ENCODE measurements at regions not wholly inside any gene's neighbourhood (a gene's known extent, or its start where the extent isn't known, plus 50 kb on each side); places are given as distances from the start of the nearest gene placed in this dataset.
"Not testable (repeated sequence)": the region's sequence is repeated elsewhere in the genome, so short reads cannot be mapped to it uniquely, and the experiment has no call there.

- DNase-seq (ENCODE audit: low read depth): no peak
Measured at GRCh38 chr5:155700333-155700732, 626.6 kb upstream of the SGCD start.

- no peak for DNase-seq (ENCODE audit: low read depth)
Measured at GRCh38 chr5:155711882-155712281, 615.1 kb upstream of the SGCD start.

GRCh38 chr5:155714435-155714834, 612.5 kb upstream of the SGCD start:
- not testable (repeated sequence) for DNase-seq (ENCODE audit: low read depth)

- DNase-seq (ENCODE audit: low read depth): no peak
Measured at GRCh38 chr5:155726267-155726666, 600.7 kb upstream of the SGCD start.

GRCh38 chr5:155727512-155728145, 599.3 kb upstream of the SGCD start:
- no peak for DNase-seq (ENCODE audit: low read depth)

GRCh38 chr5:155728146-155728856, 598.7 kb upstream of the SGCD start:
- DNase-seq (ENCODE audit: low read depth): no peak

GRCh38 chr5:155728857-155729683, 597.9 kb upstream of the SGCD start:
- DNase-seq (ENCODE audit: low read depth): no peak

- DNase-seq (ENCODE audit: low read depth): no peak
Measured at GRCh38 chr5:155729684-155730059, 597.3 kb upstream of the SGCD start.

GRCh38 chr5:155732587-155733376, 594.2 kb upstream of the SGCD start:
- DNase-seq (ENCODE audit: low read depth): no peak

- no peak for DNase-seq (ENCODE audit: low read depth)
Measured at GRCh38 chr5:155733935-155734334, 593.0 kb upstream of the SGCD start.

- DNase-seq (ENCODE audit: low read depth): no peak
Measured at GRCh38 chr5:155735388-155735787, 591.6 kb upstream of the SGCD start.

- DNase-seq (ENCODE audit: low read depth): no peak
Measured at GRCh38 chr5:155738616-155739015, 588.3 kb upstream of the SGCD start.

- no peak for DNase-seq (ENCODE audit: low read depth)
Measured at GRCh38 chr5:155746367-155747038, 580.5 kb upstream of the SGCD start.

- no peak for DNase-seq (ENCODE audit: low read depth)
Measured at GRCh38 chr5:155750101-155750500, 576.9 kb upstream of the SGCD start.

GRCh38 chr5:155750571-155750970, 576.4 kb upstream of the SGCD start:
- no peak for DNase-seq (ENCODE audit: low read depth)

GRCh38 chr5:155753943-155754581, 572.9 kb upstream of the SGCD start:
- no peak for DNase-seq (ENCODE audit: low read depth)

- no peak for DNase-seq (ENCODE audit: low read depth)
Measured at GRCh38 chr5:155759252-155759651, 567.7 kb upstream of the SGCD start.

GRCh38 chr5:155759984-155760383, 567.0 kb upstream of the SGCD start:
- no peak for DNase-seq (ENCODE audit: low read depth)

GRCh38 chr5:155761502-155761901, 565.5 kb upstream of the SGCD start:
- DNase-seq (ENCODE audit: low read depth): no peak

- DNase-seq (ENCODE audit: low read depth): no peak
Measured at GRCh38 chr5:155765715-155766114, 561.2 kb upstream of the SGCD start.

- no peak for DNase-seq (ENCODE audit: low read depth)
Measured at GRCh38 chr5:155767470-155767869, 559.5 kb upstream of the SGCD start.
